ENCODE measurements at regions not wholly inside any gene's neighbourhood (a gene's known extent, or its start where the extent isn't known, plus 50 kb on each side); places are given as distances from the start of the nearest gene placed in this dataset.

GRCh38 chr1:199856216-199856780, 171.2 kb upstream of the NR5A2 start:
- TF ChIP-seq CTCF (IDR thresholded peaks at IDR 0.05) (no peak), POLR2A (IDR thresholded peaks at IDR 0.05) (no peak)

Measured in thyroid gland (tissue), 4 donors.